ENCODE measurements at regions not wholly inside any gene's neighbourhood (a gene's known extent, or its start where the extent isn't known, plus 50 kb on each side); places are given as distances from the start of the nearest gene placed in this dataset.

DNA sequence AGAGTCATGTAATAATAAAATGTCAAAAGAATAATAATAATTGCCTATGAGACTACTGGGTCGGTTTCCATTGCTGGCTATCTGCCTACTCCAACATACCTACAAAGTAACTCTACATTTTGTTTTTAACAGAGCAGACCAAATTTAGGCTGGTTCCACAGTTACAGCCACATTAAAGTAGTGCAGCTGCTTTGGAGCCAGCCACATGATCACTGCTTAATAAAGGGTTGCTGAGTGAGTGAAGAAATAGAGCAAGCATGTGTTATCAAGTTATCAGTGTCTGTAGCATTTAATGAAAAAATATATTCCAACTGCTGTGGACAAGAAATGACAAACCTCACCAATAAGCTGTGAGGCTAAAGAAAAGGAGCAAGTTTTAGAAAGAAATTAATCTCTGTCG lies 782.3 kb downstream of the PCDH18 start:
- TF ChIP-seq, protein P1, sequence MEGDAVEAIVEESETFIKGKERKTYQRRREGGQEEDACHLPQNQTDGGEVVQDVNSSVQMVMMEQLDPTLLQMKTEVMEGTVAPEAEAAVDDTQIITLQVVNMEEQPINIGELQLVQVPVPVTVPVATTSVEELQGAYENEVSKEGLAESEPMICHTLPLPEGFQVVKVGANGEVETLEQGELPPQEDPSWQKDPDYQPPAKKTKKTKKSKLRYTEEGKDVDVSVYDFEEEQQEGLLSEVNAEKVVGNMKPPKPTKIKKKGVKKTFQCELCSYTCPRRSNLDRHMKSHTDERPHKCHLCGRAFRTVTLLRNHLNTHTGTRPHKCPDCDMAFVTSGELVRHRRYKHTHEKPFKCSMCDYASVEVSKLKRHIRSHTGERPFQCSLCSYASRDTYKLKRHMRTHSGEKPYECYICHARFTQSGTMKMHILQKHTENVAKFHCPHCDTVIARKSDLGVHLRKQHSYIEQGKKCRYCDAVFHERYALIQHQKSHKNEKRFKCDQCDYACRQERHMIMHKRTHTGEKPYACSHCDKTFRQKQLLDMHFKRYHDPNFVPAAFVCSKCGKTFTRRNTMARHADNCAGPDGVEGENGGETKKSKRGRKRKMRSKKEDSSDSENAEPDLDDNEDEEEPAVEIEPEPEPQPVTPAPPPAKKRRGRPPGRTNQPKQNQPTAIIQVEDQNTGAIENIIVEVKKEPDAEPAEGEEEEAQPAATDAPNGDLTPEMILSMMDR (IDR thresholded peaks at IDR 0.05): no peak
- no peak for TF ChIP-seq POLR2A (IDR thresholded peaks at IDR 0.05)
